ENCODE measurements at regions not wholly inside any gene's neighbourhood (a gene's known extent, or its start where the extent isn't known, plus 50 kb on each side); places are given as distances from the start of the nearest gene placed in this dataset.
"Not testable (repeated sequence)": the region's sequence is repeated elsewhere in the genome, so short reads cannot be mapped to it uniquely, and the experiment has no call there.

DNA sequence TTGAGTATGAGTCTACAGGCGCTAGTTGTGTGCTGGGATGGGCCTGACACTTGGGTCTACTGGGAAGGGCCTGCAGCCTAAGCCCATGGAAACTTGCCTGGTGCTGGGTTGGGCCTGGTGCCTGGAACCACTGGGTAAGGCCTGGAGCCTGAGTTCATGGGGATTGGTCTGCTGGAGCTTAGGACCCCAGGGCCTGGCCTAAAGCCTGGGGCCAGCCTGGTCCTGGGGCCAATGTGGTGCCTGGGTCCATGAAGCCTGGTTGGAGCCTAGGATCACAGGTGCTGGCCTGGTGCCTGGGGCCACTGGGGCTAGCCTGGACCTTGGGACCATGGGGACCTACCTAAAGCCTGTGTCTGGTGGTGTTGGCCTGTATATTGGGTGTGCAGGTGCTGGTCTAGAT lies 270.3 kb upstream of the GRIA3 start:
- DNase-seq (ENCODE audit: low spot score) = no peak

DNA sequence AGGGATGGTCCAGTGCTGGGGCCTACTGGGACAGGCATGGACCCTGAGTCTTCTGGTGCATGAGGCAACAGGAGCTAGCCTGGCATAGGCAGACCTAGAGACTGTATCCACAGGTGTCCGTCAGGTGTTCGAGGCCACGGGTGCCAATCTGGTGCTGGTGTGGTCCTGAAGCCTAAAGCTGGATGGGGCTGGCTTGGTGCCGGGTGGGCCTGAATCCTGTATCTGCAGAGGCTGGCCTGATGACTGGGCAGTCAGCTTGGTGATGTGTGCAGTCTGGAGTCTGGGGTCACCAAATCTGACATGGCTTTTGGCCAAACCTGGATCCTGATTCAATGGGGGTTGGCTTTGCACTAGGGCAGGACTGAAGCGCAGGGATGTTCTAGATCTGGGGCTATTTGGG lies 269.8 kb upstream of the GRIA3 start:
- DNase-seq (ENCODE audit: low spot score) = no peak

DNA sequence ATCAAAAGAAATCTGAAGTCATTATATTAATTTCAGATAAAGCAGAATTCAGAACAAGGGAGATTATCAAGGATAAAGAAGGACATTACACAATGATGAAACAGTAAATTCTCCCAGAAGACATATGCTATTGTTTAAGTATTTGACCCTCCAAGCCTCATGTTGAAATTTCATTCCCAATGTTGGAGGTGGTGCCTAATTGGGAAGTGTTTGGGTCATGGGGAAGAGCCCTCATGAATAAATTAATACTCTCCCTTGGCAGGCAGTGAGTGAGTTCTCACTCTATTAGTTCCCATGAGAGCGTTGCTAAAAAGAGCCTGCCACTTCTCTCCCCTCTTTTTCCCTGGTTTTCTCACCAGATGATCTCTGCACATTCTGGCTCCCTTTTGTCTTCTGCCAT lies 249.9 kb upstream of the GRIA3 start:
- no peak for DNase-seq (ENCODE audit: low spot score)

DNA sequence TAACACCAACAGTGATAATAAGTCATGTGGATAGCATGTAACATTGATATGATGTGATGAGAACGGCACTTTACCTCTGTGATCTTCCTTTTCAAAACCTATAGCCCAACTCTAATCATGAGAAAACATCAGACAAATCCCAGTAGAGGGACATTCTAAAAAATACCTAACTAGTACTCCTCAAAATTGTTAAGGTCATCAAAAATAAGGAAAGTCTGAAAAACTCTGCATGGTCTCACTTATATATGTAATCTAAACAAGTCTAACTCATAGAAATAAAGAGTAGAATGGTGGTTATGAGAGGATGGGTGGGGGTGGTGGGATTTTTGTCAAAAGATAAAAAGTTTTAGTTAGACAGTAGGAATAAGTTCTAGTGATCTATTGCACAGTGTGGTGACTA lies 243.9 kb upstream of the GRIA3 start:
- no peak for DNase-seq (ENCODE audit: low spot score)

DNA sequence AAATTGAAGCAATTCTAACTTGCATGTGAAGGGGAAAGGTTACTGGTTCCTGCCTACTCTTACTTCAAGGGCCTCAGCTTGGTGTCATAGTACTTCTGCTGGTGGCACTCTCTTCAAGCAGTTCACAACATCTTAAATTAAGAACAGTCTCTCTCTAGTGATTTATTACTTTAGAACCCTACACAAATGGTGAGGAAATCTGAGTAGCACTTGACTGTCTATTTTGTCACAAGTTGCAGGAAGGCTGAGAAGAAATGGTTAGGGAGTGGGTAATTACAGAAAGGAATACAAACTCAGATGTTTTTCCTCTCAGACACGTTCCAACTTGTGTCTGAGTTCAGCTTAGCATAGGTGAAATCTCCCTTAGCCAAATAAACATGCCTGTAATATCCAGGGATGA lies 242.3 kb upstream of the GRIA3 start:
- no peak for DNase-seq (ENCODE audit: low spot score)

DNA sequence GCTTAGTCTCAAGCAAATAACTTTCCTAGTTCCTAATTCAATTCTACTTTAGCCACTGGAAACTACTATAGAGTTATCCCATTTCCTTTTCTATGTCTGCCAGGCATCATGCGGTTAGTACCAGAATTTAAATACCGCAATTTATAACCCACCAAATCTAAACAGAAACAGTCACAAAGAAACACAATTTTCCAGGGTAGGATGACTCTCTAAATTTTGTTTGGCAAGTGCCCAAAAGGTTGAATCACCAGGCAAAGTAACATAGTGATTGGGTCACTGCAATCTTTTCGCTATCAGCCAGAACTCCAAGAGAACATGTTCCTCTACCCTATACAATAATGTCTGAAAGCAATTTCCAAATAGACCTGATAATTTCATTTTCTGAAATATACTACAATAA lies 240.2 kb upstream of the GRIA3 start:
- DNase-seq (ENCODE audit: low spot score) = peak; percentile 4

DNA sequence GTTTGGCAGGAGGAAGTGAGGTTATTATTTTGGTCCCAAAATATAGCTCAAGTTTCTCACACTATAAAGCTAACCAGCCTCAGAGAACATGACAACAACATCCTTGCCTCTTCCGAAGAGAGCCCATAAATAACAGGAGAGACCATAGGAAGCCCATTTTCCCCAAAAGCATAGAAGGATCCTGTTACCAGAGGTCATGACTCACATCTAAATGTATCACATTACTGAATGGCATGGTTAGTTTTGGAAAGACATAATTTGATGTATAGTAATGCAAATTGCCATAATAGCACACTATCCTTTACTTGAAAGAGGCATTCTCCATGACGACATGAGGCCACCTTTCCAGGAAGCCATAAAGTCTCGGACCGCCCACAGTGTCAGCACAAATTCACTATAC lies 238.8 kb upstream of the GRIA3 start:
- no peak for DNase-seq (ENCODE audit: low spot score)

DNA sequence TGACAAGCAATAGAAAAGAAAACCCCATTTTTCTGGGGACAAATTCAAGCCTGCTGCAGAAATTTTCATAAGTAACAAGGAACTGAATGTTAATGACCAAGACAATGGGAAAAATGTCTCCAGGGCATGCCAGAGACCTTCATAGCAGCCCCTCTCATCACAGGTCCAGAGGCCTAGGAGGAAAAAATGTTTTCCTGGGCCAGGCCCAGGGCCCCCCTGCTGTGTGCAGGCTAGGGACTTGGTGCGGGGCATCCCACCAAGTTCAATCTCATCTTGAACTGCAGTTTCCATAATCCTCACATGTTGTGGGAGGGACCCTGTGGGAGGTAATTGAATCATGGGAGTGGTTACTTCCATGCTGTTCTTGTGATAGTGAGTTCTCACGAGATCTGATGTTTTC lies 211.5 kb upstream of the GRIA3 start:
- DNase-seq (ENCODE audit: low spot score) = no peak

DNA sequence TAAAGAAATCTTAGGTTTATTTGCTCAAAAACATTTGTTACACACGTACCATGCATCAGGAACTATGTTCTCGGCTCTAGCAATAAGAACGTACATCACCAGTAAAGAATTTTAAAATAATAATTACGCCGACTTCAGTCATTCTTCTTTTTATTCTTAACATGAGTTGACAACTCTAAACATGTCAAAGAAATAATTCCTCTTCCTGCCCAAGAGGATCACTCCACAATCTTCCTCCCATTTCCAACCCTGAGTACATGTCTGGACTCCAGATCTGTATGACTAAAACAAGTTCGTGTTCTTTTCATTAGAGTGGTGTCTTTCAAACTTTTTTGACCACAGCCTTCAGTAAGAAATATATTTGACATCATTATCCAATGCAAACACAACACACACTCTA lies 201.6 kb upstream of the GRIA3 start:
- no peak for DNase-seq (ENCODE audit: low spot score)

DNA sequence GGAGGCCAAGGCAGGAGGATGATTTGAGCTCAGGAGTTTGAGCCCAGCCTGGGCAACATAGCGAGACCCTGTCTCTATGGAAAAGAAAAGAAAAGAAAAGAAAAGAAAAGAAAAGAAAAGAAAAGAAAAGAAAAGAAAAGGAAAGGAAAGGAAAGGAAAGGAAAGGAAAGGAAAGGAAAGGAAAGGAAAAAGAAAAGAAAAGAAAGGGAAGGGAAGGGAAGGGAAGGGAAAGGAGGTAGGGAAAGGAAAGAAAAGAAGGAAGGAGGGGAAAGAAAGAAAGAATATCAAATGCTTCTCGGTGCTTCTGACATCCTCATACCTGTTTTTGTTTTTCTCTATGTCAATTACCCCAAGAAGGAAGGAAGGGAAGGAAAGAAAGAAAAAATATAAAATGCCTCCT lies 181.2 kb upstream of the GRIA3 start:
- not testable (repeated sequence) for DNase-seq (ENCODE audit: low spot score)

DNA sequence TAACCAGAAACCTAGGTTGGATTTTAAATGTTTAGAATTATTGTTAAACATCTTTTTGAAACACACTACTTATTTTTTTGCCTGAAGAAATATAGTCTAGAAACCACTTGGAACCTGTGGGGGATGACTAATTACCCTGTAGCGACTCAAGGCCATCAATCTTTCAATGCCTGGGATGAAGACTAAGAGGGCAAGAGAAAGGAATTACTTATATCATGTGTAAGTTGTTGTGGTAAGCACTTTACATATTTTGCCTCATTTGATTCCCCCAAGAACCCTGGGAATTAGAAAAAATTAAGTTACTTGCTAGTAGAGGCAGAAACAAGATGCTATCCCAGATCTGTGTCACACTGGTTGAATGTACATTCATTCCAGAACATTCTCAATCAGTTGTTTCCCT lies 170.9 kb upstream of the GRIA3 start:
- no peak for DNase-seq (ENCODE audit: low spot score)

DNA sequence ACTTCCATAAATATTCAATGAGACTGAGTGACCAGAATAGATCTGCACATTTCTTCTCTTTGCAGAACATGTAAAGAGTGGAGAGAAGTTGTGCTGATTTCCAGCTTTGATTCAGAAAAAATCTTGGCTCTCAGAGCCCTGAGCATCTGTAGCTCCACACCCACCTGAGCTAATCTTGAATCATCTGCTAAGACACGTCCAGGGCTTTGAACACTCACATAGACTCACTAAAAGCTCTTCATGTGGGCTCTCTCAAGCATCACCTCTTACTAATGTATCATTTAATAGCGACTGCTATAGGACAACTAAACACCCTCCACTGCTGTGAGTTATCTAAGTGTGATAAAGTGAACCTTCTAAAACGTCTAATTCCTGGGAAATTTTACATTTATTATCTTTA lies 147.7 kb upstream of the GRIA3 start:
- DNase-seq (ENCODE audit: low spot score) = peak; percentile 0

DNA sequence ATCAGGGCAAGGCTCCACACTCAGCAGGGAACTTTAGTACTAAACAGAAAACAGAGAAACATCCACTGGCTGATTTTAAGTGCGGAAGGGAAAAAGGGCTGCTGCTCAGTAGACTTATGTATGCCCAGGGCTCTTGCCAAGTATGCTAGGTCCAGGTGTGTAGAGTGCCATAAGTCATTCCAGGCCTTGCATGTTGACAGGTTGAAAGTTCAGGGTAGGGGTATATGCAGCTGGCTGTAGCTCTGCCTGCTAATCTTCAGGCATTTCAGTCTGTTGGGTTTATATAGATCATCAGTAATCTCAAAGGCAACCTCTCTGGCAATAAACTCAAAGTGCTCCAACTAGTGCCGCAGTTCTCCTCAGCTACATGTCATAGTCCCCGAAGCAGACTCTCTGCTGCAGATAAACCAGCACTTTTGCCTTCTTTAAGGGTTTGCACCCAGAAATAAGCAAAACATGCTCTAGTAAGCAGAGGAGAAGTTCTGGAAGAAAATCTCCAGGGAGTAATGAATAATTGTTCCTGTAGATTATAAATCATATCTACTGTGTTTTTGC lies 134.9 kb upstream of the GRIA3 start:
- no peak for DNase-seq (ENCODE audit: low spot score)

DNA sequence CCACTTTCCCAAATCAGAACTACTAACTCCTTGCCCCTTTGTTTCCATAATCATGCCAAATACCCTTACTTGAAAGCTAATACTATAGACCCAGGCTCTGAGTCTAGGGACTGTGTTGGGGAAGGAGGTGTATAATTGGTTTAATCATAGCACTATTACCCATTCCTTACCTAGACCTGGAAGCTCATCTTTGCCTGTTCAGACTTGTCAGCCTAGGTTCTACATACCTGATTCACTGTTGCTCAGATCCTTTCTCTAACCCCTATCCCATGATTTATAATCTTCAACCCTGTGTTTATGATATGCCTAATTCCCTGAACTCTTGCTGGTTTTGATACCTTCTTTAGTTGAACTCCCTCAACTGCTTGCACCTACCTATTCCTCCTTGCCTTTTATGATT lies 123.1 kb upstream of the GRIA3 start:
- DNase-seq (ENCODE audit: low spot score) = no peak

DNA sequence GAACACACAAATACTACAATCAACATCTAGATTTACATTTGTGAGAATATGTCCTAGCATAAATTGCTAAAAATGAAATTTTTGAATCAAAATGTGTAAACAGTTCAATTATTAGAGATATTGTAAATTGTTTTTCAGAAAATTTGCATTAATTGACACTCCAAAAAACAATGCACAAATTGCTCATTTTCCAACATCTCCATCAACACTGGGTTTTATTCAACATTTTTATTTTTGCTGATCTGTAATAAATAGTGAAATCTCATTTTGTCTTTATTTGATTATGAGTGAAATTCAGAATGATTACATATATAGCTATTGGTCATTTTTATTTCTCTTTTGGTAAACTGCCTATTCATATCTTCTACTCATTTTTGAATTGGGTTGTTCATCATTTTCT lies 120.0 kb upstream of the GRIA3 start:
- no peak for DNase-seq (ENCODE audit: low spot score)

DNA sequence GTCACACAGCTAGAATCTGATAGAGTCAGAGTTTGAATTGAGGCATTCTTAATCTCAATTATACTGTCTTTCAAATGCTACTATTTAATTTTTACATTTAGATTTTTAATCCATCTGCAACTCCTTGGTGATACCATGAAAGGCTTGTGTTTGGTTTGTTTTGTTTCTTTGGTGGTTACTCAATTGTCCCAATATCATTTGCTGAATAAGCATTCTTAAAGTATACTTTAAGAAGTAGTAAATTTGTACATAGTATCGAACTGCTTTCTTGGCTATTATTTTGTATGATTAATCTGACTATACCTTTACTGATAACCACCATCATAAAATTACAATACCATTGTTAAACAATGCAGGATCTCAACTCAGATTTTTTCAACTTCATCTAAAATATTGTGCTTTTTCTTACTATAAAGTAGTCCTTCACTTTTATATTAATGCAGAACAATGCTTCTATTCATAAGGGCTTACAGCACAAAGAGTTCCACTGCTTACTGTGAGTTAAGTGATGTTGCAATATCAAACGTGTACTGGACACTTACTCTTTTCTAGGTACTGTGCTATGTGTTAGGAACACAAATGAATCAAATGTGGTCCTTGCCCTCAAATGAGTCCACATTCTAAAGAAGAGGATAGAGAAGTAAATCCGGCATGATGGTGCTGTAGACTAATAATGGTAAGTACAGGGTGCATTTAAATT lies 111.2 kb upstream of the GRIA3 start:
- no peak for DNase-seq (ENCODE audit: low spot score)

DNA sequence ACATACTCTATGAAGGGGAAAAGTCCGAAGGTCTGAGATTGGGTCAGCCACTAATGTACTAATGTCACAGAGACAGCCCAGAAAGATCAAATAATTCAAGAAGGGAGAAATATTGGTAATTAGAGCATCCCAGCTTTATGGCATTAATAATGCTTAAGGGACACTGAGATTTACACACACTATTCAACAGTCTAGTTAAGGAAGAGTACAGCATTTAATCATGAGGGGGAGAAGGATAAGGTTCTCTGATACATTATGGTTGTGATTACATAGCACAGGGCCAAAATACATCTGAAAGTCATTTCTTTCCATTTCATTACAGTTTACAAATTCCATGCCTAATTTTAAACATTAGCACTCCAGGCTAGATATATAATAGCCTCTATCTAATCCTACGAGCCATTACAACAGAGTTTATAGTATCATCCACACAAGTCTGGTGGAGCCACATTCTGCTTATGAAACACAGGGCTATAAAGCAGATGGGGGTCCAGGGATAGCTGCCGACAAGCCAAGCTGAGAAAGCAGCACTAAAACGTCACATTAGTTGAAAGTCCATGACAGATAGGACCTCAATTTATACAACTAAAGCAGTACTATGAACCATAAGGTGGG lies 108.0 kb upstream of the GRIA3 start:
- DNase-seq (ENCODE audit: low spot score) = no peak

DNA sequence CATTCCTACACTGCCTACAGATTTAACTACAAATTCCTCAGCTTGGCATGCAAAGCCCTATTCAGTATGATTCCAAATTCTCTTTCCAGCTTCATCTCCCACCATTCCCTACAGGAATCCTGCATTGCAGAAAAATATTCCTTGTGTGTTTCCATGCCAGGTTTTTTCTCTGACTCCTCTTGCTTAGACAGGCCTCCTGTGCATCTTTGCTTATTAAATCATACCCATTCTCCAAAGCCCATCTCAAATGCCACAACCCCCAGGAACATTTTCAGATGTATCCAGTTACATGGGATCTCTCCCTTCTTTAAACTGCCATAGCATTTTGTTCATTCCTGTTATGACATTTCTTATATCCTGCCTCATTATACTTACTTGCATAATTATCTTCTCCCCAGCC lies 106.4 kb upstream of the GRIA3 start:
- DNase-seq (ENCODE audit: low spot score) = no peak

DNA sequence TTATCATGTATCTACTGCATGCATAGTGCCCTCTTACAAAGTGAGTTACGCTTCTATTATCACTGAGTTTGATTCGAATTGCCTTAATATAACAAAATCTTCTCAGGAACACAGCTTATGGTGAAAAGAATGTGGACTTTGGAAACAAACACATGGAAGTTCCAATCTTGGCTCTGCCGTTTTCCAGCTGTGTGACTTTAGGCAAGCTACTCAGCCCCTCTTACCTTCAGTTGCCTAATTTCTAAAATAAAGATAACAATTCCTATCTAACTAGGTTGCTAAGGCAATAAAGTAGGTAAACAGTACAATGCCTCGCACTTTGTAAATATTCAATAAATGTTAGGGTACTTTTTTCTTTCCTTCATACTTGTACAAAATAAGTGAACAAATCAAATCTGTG lies 104.0 kb upstream of the GRIA3 start:
- DNase-seq (ENCODE audit: low spot score) = no peak

DNA sequence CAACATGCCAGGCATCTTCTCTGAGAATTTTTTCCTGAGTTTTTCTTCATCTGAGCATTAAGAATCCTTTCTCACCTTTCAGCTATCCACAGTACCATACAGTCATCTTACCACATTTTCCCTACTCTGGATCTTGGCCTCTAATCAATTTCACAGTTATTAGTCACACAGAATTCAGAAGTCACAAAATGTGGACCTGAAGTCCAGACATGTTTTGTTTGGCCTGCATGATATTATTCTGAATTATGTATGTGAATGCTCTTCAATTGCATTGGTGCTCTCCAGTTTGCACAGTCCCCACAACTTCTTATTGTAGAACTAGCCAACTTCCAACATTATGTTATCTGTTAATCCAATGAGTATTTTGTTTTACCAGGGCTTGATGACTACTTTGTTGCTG lies 102.3 kb upstream of the GRIA3 start:
- DNase-seq (ENCODE audit: low spot score) = no peak

DNA sequence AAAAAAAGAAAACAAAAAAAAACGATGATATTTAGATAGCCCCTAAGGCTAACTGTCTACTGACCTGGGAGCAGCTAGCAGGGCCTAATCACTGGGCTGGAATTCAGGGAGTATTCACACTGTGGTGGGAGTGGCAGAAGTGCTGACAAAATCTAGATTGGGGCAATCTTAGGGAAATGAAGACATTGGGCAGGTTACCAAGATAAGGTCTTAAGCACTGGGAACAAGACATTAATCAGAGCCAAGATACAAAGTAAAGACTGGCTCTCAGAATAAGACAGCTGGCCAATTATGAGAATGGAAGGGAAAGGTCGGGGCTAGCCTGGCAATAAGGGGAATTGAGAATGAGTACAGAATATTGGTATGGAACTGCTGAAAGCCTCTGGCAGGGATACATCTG lies 100.2 kb upstream of the GRIA3 start:
- no peak for DNase-seq (ENCODE audit: low spot score)

DNA sequence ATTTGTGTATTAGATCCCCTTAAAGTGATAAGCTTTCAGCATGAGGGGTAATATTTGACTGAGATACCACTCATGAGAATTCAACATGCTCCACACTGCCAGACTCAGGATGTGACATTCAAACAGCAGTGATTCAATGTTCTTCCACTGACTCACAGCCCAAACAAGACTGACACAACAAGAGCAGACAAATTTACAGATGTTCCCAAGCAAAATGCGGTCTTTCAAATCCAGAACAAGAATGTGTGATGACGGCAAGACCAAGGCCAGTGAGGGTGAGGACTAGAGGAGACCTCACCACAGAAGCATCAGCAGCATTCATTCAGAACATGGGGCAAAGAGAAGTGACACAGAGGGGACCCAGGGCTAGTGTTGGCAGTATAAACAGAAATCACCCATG lies 99.3 kb upstream of the GRIA3 start:
- DNase-seq (ENCODE audit: low spot score) = peak; percentile 0

DNA sequence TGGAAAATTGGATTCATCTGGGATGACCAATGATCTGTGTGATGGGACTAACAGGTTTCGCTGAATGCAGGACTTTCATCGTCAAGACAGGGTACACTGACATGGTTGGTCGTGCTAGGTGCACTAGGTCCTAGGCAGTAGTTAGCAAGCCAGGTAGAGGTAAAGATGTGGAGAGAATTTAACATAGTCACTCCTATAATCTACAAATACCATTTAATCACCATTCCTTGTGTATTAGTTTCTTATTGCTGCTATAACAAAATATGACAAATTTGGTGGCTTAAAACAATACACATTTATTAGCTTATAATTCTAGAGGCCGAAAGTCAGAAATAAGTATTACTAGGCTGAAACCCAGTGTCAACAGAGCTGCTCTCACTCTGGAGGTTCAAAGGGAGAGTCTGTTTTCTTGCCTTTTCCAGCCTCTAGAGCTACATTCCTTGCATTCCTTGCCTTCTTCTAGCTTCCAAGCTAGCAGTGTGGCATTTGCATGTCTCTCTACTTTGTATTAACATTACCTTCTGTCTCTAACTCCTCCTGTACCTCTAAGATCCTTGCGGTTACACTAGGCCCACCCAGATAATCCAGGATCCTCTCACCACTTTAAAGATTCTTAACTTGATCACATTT lies 98.7 kb upstream of the GRIA3 start:
- no peak for DNase-seq (ENCODE audit: low spot score)

DNA sequence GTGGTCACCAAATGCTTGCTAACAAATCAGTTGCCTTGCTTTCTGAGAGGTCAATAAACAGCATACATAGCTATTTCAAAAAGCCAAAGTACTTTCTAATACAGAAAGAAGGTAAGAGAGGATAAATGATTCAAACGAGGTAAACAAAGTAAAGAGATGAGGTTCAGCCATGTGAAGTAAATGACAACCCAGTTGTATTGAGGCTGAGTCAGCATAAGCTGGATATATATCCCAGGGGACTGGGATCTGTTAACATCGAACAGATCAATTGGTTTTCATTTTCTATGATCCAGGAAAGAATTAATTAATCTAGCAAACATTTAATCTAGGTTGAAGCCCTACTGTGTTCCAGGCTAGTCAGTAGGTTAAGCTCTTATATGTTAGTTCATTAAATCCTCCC lies 97.3 kb upstream of the GRIA3 start:
- no peak for DNase-seq (ENCODE audit: low spot score)

All from RKO (cell line).